WTC11 (cell line): ENCODE measurements at regions not wholly inside any gene's neighbourhood (a gene's known extent, or its start where the extent isn't known, plus 50 kb on each side); places are given as distances from the start of the nearest gene placed in this dataset.

Experiments
- ATF2 ChIP-seq: sonication (generic); formaldehyde crosslinking; IDR thresholded peaks from 2 replicates; pipeline ENCODE4 v1.8.1; 2022; ENCODE audit warnings: low read depth, missing genetic modification reagents, borderline replicate concordance
- ATF6 ChIP-seq: sonication (generic); formaldehyde crosslinking; IDR thresholded peaks from 2 replicates; pipeline ENCODE4 v1.8.1; 2023; ENCODE audit warnings: mild to moderate bottlenecking, missing genetic modification reagents
- CREB1 ChIP-seq: sonication (generic); formaldehyde crosslinking; IDR thresholded peaks from 2 replicates; pipeline ENCODE4 v1.8.0; 2023; ENCODE audit warnings: mild to moderate bottlenecking, missing genetic modification reagents
- CTCF ChIP-seq: fragments of 200-600 bp; IDR thresholded peaks from 2 replicates; pipeline ENCODE4 v1.8.0; 2022; ENCODE audit warnings: antibody characterized with exemption
- E2F4 ChIP-seq: sonication (generic); formaldehyde crosslinking; IDR thresholded peaks from 2 replicates; pipeline ENCODE4 v1.8.1; 2022; ENCODE audit warnings: low read depth, mild to moderate bottlenecking, moderate library complexity, missing genetic modification reagents, borderline replicate concordance
- ESRRA ChIP-seq: sonication (generic); formaldehyde crosslinking; IDR thresholded peaks from 2 replicates; pipeline ENCODE4 v1.8.1; 2022; ENCODE audit warnings: mild to moderate bottlenecking, missing genetic modification reagents, borderline replicate concordance
- FOXP1 ChIP-seq: sonication (generic); formaldehyde crosslinking; IDR thresholded peaks from 2 replicates; pipeline ENCODE4 v1.8.0; 2022; ENCODE audit warnings: missing genetic modification reagents, mild to moderate bottlenecking, moderate library complexity, borderline replicate concordance
- HMGXB4 ChIP-seq: sonication (generic); formaldehyde crosslinking; IDR thresholded peaks from 2 replicates; pipeline ENCODE4 v1.8.1; 2023; ENCODE audit warnings: mild to moderate bottlenecking, moderate library complexity, missing genetic modification reagents
- KAT7 ChIP-seq: sonication (generic); formaldehyde crosslinking; IDR thresholded peaks from 2 replicates; pipeline ENCODE4 v1.8.1; 2023; ENCODE audit warnings: missing genetic modification reagents, mild to moderate bottlenecking, borderline replicate concordance
- MAX ChIP-seq: sonication (generic); formaldehyde crosslinking; IDR thresholded peaks from 2 replicates; pipeline ENCODE4 v1.8.0; 2022; ENCODE audit warnings: mild to moderate bottlenecking, missing genetic modification reagents
- NR3C1 ChIP-seq: sonication (generic); formaldehyde crosslinking; conservative IDR thresholded peaks from 2 replicates; pipeline ENCODE4 v1.8.1; 2023; ENCODE audit warnings: low read depth, mild to moderate bottlenecking, missing genetic modification reagents
- SP1 ChIP-seq: sonication (generic); formaldehyde crosslinking; conservative IDR thresholded peaks from 2 replicates; pipeline ENCODE4 v1.8.1; 2022; ENCODE audit warnings: missing genetic modification reagents
- TCF7 ChIP-seq: sonication (generic); formaldehyde crosslinking; IDR thresholded peaks from 2 replicates; pipeline ENCODE4 v1.8.0; 2022; ENCODE audit warnings: mild to moderate bottlenecking, low read depth, missing genetic modification reagents, moderate library complexity

GRCh38 chr2:167508709-167509108 is 620.4 kb downstream of the XIRP2 start:
- no peak for TF ChIP-seq CTCF
- TF ChIP-seq MAX (CRISPR knock-in tag): no peak
- TF ChIP-seq ESRRA (CRISPR knock-in tag): no peak
- TF ChIP-seq ATF2 (CRISPR knock-in tag): no peak
- TF ChIP-seq HMGXB4 (CRISPR knock-in tag): no peak
- no peak for TF ChIP-seq NR3C1 (CRISPR knock-in tag)
- no peak for TF ChIP-seq ATF6 (CRISPR knock-in tag)
- TF ChIP-seq FOXP1 (CRISPR knock-in tag): no peak
- TF ChIP-seq TCF7 (CRISPR knock-in tag): no peak
- TF ChIP-seq KAT7: no peak
- TF ChIP-seq SP1 (CRISPR knock-in tag): no peak
- no peak for TF ChIP-seq CREB1 (CRISPR knock-in tag)
- no peak for TF ChIP-seq E2F4 (CRISPR knock-in tag)
